Stimulated activated CD4-positive, alpha-beta T cell treated with anti-CD3 and anti-CD28 coated beads, TNF-alpha, amount 100 ng/mL, for 1 hour (primary cell): ENCODE measurements at regions not wholly inside any gene's neighbourhood (a gene's known extent, or its start where the extent isn't known, plus 50 kb on each side); places are given as distances from the start of the nearest gene placed in this dataset.

Experiments
- DNase-seq, 3 donors: peaks; one replicate each; pipeline ENCODE4 v3.0.0-alpha.2; 2020; ENCODE audit warnings: low read depth in 3 of 3, low spot score in 1 of 3

GRCh38 chr5:17690473-17690872, 56.2 kb downstream of the TAF11L14 start:
- DNase-seq: no peak

- DNase-seq: no peak
Measured at GRCh38 chr5:17691762-17692161, 57.5 kb downstream of the TAF11L14 start.

- DNase-seq: no peak
Measured at GRCh38 chr5:17694371-17694770, 60.1 kb downstream of the TAF11L14 start.

GRCh38 chr5:17694914-17695313, 60.7 kb downstream of the TAF11L14 start:
- no peak for DNase-seq

- no peak for DNase-seq
Measured at GRCh38 chr5:17696627-17697026, 62.4 kb downstream of the TAF11L14 start.

GRCh38 chr5:17697671-17698070, 63.4 kb downstream of the TAF11L14 start:
- DNase-seq: no peak

- no peak for DNase-seq
Measured at GRCh38 chr5:17709011-17709710, 74.9 kb downstream of the TAF11L14 start.

- no peak for DNase-seq
Measured at GRCh38 chr5:17713301-17713700, 79.0 kb downstream of the TAF11L14 start.

GRCh38 chr5:17714186-17714585, 79.9 kb downstream of the TAF11L14 start:
- DNase-seq: no peak

- DNase-seq: no peak
Measured at GRCh38 chr5:17719592-17719991, 85.3 kb downstream of the TAF11L14 start.

- DNase-seq: no peak
Measured at GRCh38 chr5:17720071-17720470, 85.8 kb downstream of the TAF11L14 start.

GRCh38 chr5:17723876-17724275, 89.6 kb downstream of the TAF11L14 start:
- no peak for DNase-seq

- DNase-seq: no peak
Measured at GRCh38 chr5:17727098-17727497, 92.8 kb downstream of the TAF11L14 start.

- DNase-seq: no peak
Measured at GRCh38 chr5:17730421-17730820, 96.2 kb downstream of the TAF11L14 start.

- no peak for DNase-seq
Measured at GRCh38 chr5:17732351-17732923, 98.2 kb downstream of the TAF11L14 start.

- no peak for DNase-seq
Measured at GRCh38 chr5:17734011-17734410, 99.8 kb downstream of the TAF11L14 start.

GRCh38 chr5:17735761-17736160, 101.5 kb downstream of the TAF11L14 start:
- DNase-seq: no peak

GRCh38 chr5:17737092-17737491, 102.8 kb downstream of the TAF11L14 start:
- no peak for DNase-seq

- DNase-seq: no peak
Measured at GRCh38 chr5:17738446-17738845, 104.2 kb downstream of the TAF11L14 start.

- no peak for DNase-seq
Measured at GRCh38 chr5:17743580-17744435, 109.5 kb downstream of the TAF11L14 start.

GRCh38 chr5:17748201-17748600, 113.9 kb downstream of the TAF11L14 start:
- no peak for DNase-seq

GRCh38 chr5:17748941-17749340, 114.7 kb downstream of the TAF11L14 start:
- DNase-seq: no peak
